Smooth muscle cell (in vitro differentiated cells): ENCODE measurements at regions not wholly inside any gene's neighbourhood (a gene's known extent, or its start where the extent isn't known, plus 50 kb on each side); places are given as distances from the start of the nearest gene placed in this dataset.

Source experiments
- DNase-seq: peaks from one replicate; lab custom pipeline; 2025; ENCODE audit not compliant: unreplicated experiment; lab: John Stamatoyannopoulos, UW
- H2AFZ ChIP-seq: fragments of 200-600 bp; sonication (generic); 2 replicates; pipeline ENCODE4 v1.6.0; 2016; ENCODE audit warnings: antibody characterized with exemption, low read depth, mild to moderate bottlenecking
- H3F3A ChIP-seq: fragments of 200-600 bp; sonication (generic); 2 replicates; pipeline ENCODE4 v1.6.0; 2017; ENCODE audit warnings: antibody characterized with exemption, low read depth
- H3K27ac ChIP-seq: fragments of 200-600 bp; sonication (generic); 2 replicates; pipeline ENCODE4 v1.5.1; 2016; ENCODE audit warnings: low read depth, mild to moderate bottlenecking
- H3K27me3 ChIP-seq: fragments of 200-600 bp; sonication (generic); 2 replicates; pipeline ENCODE4 v1.6.1; 2016; ENCODE audit warnings: low read depth, mild to moderate bottlenecking
- H3K36me3 ChIP-seq: fragments of 200-600 bp; sonication (generic); 2 replicates; pipeline ENCODE4 v1.5.1; 2016; ENCODE audit warnings: low read depth
- H3K4me1 ChIP-seq: fragments of 200-600 bp; sonication (generic); 2 replicates; pipeline ENCODE4 v1.5.1; 2016; ENCODE audit warnings: low read depth
- H3K4me2 ChIP-seq: fragments of 200-600 bp; sonication (generic); 2 replicates; pipeline ENCODE4 v1.6.0; 2016; ENCODE audit warnings: mild to moderate bottlenecking
- H3K4me3 ChIP-seq: fragments of 200-600 bp; sonication (generic); 2 replicates; pipeline ENCODE4 v1.5.1; 2016; ENCODE audit warnings: mild to moderate bottlenecking
- H3K79me2 ChIP-seq: fragments of 200-600 bp; sonication (generic); 2 replicates; pipeline ENCODE4 v1.6.0; 2016; ENCODE audit warnings: low read depth, mild to moderate bottlenecking
- H3K9ac ChIP-seq: fragments of 200-600 bp; sonication (generic); 2 replicates; pipeline ENCODE4 v1.6.0; 2016; ENCODE audit warnings: low read depth
- H3K9me3 ChIP-seq: fragments of 200-600 bp; sonication (generic); replicated peaks from 2 replicates; pipeline ENCODE4 v1.5.1; 2016; ENCODE audit warnings: low read depth
- H4K20me1 ChIP-seq: fragments of 200-600 bp; sonication (generic); 2 replicates; pipeline ENCODE4 v1.6.0; 2016; ENCODE audit warnings: low read depth
- CTCF ChIP-seq: fragments of 200-600 bp; sonication (generic); IDR thresholded peaks from 2 replicates; pipeline ENCODE4 v1.5.1; 2017; ENCODE audit warnings: borderline replicate concordance, mild to moderate bottlenecking, antibody characterized with exemption; ENCODE audit not compliant: insufficient read depth, poor library complexity, severe bottlenecking
- whole genome bisulfite sequencing: methylation state at CpG from one replicate; pipeline ENCODE4 v1.1.7; 2016; ENCODE audit warnings: low lambda C conversion rate; 5-methylcytosine and 5-hydroxymethylcytosine counted together

- Histone ChIP-seq H4K20me1 (no peaks in the 10 kb centered on the region), H3K9ac (no peak overlapping the region), H2AFZ (no peak overlapping the region), H3K4me1 (peaks cover 4% of the 10 kb centered on the region), H3K4me2 (no peak overlapping the region), H3K79me2 (no peaks in the 10 kb centered on the region), H3K9me3 (no peaks in the 10 kb centered on the region), H3K4me3 (no peak overlapping the region), H3K36me3 (no peaks in the 10 kb centered on the region), H3F3A (no peaks in the 10 kb centered on the region), H3K27me3 (no peaks in the 10 kb centered on the region), H3K27ac (no peak overlapping the region)
- no peak for TF ChIP-seq CTCF
- WGBS: 96% methylated on average over 2 of the region's 2 CpGs
- no peak for DNase-seq
Measured at GRCh38 chr2:181395851-181396250, 61.3 kb upstream of the ITGA4 start.

- Histone ChIP-seq H3K4me1 (peaks cover 4% of the 10 kb centered on the region), H3K27me3 (no peaks in the 10 kb centered on the region), H2AFZ (no peak overlapping the region), H3K4me3 (no peak overlapping the region), H3K36me3 (no peaks in the 10 kb centered on the region), H3F3A (no peaks in the 10 kb centered on the region), H3K4me2 (no peak overlapping the region), H3K9ac (no peak overlapping the region), H3K27ac (peak overlapping the region; percentile 4), H4K20me1 (no peaks in the 10 kb centered on the region), H3K9me3 (no peaks in the 10 kb centered on the region), H3K79me2 (no peaks in the 10 kb centered on the region)
- TF ChIP-seq CTCF: no peak
- DNase-seq: no peak
- 79% methylated on average over 6 of the region's 6 CpGs for WGBS
Measured at GRCh38 chr2:181396256-181397123, 60.7 kb upstream of the ITGA4 start.

GRCh38 chr2:181397331-181397730, 59.9 kb upstream of the ITGA4 start:
- H3K36me3 ChIP-seq: no peaks in the 10 kb centered on the region
- no peaks in the 10 kb centered on the region for H3F3A ChIP-seq
- DNase-seq: no peak
- H4K20me1 ChIP-seq: no peaks in the 10 kb centered on the region
- H3K79me2 ChIP-seq: no peaks in the 10 kb centered on the region
- H3K4me3 ChIP-seq: no peak overlapping the region
- no peaks in the 10 kb centered on the region for H3K27me3 ChIP-seq
- no peaks in the 10 kb centered on the region for H3K9me3 ChIP-seq
- no peak for TF ChIP-seq CTCF
- no peak overlapping the region for H3K9ac ChIP-seq
- no peak overlapping the region for H3K27ac ChIP-seq
- H3K4me1 ChIP-seq: peaks cover 4% of the 10 kb centered on the region
- no peak overlapping the region for H3K4me2 ChIP-seq
- no peak overlapping the region for H2AFZ ChIP-seq
- WGBS: 95% methylated on average over 4 of the region's 4 CpGs

- H3K9ac ChIP-seq: no peak overlapping the region
- no peaks in the 10 kb centered on the region for H3F3A ChIP-seq
- no peak overlapping the region for H2AFZ ChIP-seq
- H3K27ac ChIP-seq: no peak overlapping the region
- no peak for TF ChIP-seq CTCF
- no peaks in the 10 kb centered on the region for H3K27me3 ChIP-seq
- H3K36me3 ChIP-seq: no peaks in the 10 kb centered on the region
- 90% methylated on average over 1 of the region's 1 CpG for WGBS
- no peaks in the 10 kb centered on the region for H3K9me3 ChIP-seq
- no peaks in the 10 kb centered on the region for H4K20me1 ChIP-seq
- DNase-seq: no peak
- H3K4me3 ChIP-seq: no peak overlapping the region
- no peak overlapping the region for H3K4me2 ChIP-seq
- peaks cover 4% of the 10 kb centered on the region for H3K4me1 ChIP-seq
- H3K79me2 ChIP-seq: no peaks in the 10 kb centered on the region
Measured at GRCh38 chr2:181398000-181398399, 59.2 kb upstream of the ITGA4 start.
